NT2/D1 (cell line): ENCODE measurements at regions not wholly inside any gene's neighbourhood (a gene's known extent, or its start where the extent isn't known, plus 50 kb on each side); places are given as distances from the start of the nearest gene placed in this dataset.

Source experiments
- DNase-seq: peaks from one replicate; pipeline ENCODE4 v3.0.0-alpha.2; 2011; ENCODE audit warnings: low read depth, low spot score
- H3K27me3 ChIP-seq: 2 replicates; pipeline ENCODE4 v1.6.0; 2011; ENCODE audit warnings: mild to moderate bottlenecking; ENCODE audit not compliant: insufficient read length, insufficient read depth
- H3K36me3 ChIP-seq: 2 replicates; pipeline ENCODE4 v1.6.1; 2011; ENCODE audit warnings: mild to moderate bottlenecking, low read length, mixed read lengths; ENCODE audit not compliant: insufficient read depth, insufficient read length
- H3K4me1 ChIP-seq: 2 replicates; pipeline ENCODE4 v1.5.1; 2011; ENCODE audit not compliant: insufficient read depth, insufficient read length
- H3K4me3 ChIP-seq: 2 replicates; pipeline ENCODE4 v1.5.1; 2011; ENCODE audit warnings: low read depth; ENCODE audit not compliant: insufficient read length
- H3K9ac ChIP-seq: 2 replicates; pipeline ENCODE4 v1.6.0; 2011; ENCODE audit warnings: low read depth; ENCODE audit not compliant: insufficient read length
- H3K9me3 ChIP-seq: 2 replicates; pipeline ENCODE4 v1.5.1; 2011; ENCODE audit warnings: mild to moderate bottlenecking, low read length; ENCODE audit not compliant: insufficient read depth
- SUZ12 ChIP-seq: IDR thresholded peaks from 2 replicates; pipeline ENCODE4 v1.6.1; 2011; ENCODE audit not compliant: insufficient read length, insufficient read depth; ENCODE audit errors: extremely low read depth
- YY1 ChIP-seq: IDR thresholded peaks from 2 replicates; pipeline ENCODE4 v1.6.1; 2011; ENCODE audit not compliant: insufficient read length, insufficient read depth
- ZNF274 ChIP-seq: IDR thresholded peaks from 2 replicates; pipeline ENCODE4 v1.6.1; 2011; ENCODE audit warnings: mild to moderate bottlenecking, low read depth, low read length

DNA sequence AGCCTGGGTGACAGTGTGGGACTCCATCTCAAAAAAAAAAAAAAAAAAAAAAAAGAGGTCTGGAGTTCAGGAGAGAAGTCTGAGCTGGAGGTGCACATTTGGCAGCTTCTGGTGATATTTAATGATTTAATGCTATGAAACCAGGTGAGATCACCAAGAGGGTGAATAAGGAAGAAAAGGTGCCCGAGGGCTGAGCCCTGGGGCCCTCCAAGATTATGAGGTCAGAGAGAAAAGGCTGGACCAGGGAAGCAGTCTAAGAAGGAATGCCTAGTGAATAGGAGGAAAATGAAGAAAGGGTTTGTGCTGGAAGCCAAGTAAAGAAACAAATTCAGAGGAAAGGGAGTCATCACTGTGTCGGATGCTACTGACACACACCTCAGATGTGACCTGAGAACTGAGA is 88.0 kb upstream of the PELI1 start:
- no peaks in the 10 kb centered on the region for H3K4me1 ChIP-seq
- DNase-seq: no peak
- H3K9ac ChIP-seq: no peak overlapping the region
- TF ChIP-seq YY1: no peak
- no peak for TF ChIP-seq SUZ12
- no peak for TF ChIP-seq ZNF274
- no peaks in the 10 kb centered on the region for H3K36me3 ChIP-seq
- H3K4me3 ChIP-seq: no peak overlapping the region
- H3K27me3 ChIP-seq: no peaks in the 10 kb centered on the region
- no peaks in the 10 kb centered on the region for H3K9me3 ChIP-seq

DNA sequence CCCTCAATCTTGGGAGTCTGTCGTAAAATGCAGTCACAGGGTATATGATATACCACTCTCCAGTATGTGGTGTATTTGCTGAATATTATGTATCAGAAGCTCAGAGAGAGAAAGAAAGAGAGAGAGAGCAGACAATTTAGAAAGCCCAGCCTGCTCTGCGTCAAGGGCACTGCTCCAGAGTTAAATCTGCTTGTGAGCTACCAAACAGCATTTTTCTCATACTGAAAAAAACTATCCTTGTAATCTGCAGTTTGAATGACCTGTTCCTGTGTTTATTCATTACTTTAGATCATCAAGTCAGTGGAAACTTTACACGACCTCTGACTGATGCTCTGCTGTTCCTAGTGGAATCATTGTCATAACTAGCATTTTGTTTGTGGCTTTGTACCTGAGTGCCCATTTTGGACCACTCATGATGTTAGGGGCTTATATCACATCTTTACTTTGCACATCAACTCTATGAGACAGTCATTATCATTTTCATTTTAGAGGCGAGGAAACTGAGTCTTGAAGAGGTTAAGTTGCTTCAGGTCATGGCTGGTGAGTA is 89.2 kb upstream of the PELI1 start:
- H3K36me3 ChIP-seq: no peaks in the 10 kb centered on the region
- H3K27me3 ChIP-seq: no peaks in the 10 kb centered on the region
- no peak overlapping the region for H3K4me3 ChIP-seq
- no peaks in the 10 kb centered on the region for H3K4me1 ChIP-seq
- TF ChIP-seq SUZ12 (no peak), ZNF274 (no peak), YY1 (no peak)
- DNase-seq: no peak
- H3K9me3 ChIP-seq: no peaks in the 10 kb centered on the region
- H3K9ac ChIP-seq: no peak overlapping the region

DNA sequence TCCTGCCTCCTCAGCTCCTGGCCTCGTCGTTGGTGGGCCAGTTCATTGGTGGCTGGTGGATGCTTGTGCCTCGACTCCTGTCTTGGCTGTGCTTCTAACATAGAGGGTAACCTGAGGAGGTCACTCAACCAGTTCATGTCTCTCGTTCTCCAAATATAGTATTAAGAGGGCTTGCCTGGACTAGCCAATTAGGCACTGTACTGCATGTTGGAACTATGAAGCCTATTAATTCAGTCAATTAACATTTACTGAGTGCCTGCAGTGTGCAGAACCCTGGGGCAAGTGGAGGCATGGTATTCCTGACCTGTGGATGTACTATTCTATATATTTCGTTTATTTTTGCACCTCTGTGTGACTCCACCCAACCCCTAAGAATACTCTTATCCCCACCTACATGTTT is 89.9 kb upstream of the PELI1 start:
- H3K36me3 ChIP-seq: no peaks in the 10 kb centered on the region
- no peaks in the 10 kb centered on the region for H3K9me3 ChIP-seq
- TF ChIP-seq YY1: no peak
- no peak for TF ChIP-seq SUZ12
- no peak for TF ChIP-seq ZNF274

DNA sequence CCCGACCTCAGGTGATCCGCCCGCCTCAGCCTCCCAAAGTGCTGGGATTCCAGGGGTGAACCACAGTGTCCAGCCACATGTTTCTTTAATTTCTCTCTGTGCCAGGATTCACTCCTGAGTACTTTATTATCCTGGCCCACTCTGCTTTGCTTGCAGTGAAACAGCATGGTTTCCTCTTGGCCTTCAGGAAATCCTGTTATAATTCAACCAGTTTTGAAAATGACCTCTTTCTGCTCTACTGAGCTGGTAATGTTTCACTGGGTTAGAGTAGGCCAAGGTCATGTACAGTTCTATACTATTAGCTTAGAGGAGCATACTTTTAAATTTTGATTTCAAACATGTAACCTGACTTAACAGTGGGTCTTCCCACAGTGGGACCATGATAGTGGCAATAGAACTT is 90.6 kb upstream of the PELI1 start:
- Histone ChIP-seq H3K4me1 (no peaks in the 10 kb centered on the region), H3K9ac (no peak overlapping the region), H3K9me3 (no peaks in the 10 kb centered on the region), H3K36me3 (no peaks in the 10 kb centered on the region), H3K4me3 (no peak overlapping the region), H3K27me3 (no peaks in the 10 kb centered on the region)
- TF ChIP-seq SUZ12 (no peak), ZNF274 (no peak), YY1 (no peak)
- DNase-seq: no peak

More for the DNA sequence above, 89.9 kb upstream of the PELI1 start:
- no peaks in the 10 kb centered on the region for H3K27me3 ChIP-seq
- DNase-seq: no peak
- no peak overlapping the region for H3K4me3 ChIP-seq
- no peaks in the 10 kb centered on the region for H3K4me1 ChIP-seq
- no peak overlapping the region for H3K9ac ChIP-seq

DNA sequence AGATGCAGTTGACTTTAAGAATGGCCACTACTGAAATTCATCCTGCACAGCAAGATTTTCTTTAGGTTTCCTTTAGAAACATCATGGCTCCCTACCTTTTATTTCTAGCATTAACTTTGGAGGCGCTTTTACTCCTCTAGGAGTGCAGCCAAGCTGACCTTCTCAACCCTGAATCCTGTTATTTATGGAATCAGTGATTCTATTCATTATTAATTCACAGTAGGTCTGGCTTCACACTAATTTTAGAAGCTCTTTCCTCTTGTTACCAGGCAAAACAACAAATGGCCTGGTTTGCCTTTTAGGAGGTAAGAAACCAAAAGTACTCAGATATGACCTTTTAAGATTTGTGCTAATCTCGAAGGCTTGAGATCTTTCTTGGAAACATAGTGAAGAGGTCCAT is 93.0 kb upstream of the PELI1 start:
- no peaks in the 10 kb centered on the region for H3K4me1 ChIP-seq
- no peak overlapping the region for H3K4me3 ChIP-seq
- TF ChIP-seq YY1: no peak
- no peak for TF ChIP-seq SUZ12
- no peak for TF ChIP-seq ZNF274
- no peak for DNase-seq
- H3K9ac ChIP-seq: no peak overlapping the region
- H3K36me3 ChIP-seq: no peaks in the 10 kb centered on the region
- H3K27me3 ChIP-seq: no peaks in the 10 kb centered on the region
- no peaks in the 10 kb centered on the region for H3K9me3 ChIP-seq

DNA sequence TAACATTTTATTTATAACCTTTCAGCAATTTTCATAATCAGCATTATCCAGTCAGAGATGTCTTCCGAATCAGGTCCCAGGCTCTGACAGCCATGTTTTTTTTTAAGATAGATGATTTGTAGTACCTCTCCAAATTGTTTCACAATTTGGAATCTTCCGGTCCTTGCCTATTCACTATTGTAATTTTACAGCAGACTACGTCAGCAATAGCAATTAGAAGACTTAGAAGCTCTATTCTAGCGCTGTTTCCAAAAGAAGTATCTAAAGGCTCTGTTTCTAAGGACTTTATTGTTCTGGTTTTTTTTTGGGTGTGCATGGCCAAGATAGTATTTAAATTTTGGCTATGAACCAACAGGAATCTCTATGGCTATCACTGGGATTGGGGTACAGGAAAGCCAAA is 94.6 kb upstream of the PELI1 start:
- Histone ChIP-seq H3K4me3 (no peak overlapping the region), H3K36me3 (no peaks in the 10 kb centered on the region), H3K9me3 (no peaks in the 10 kb centered on the region), H3K27me3 (no peaks in the 10 kb centered on the region), H3K9ac (no peak overlapping the region), H3K4me1 (no peaks in the 10 kb centered on the region)
- no peak for DNase-seq
- no peak for TF ChIP-seq YY1
- no peak for TF ChIP-seq ZNF274
- no peak for TF ChIP-seq SUZ12

DNA sequence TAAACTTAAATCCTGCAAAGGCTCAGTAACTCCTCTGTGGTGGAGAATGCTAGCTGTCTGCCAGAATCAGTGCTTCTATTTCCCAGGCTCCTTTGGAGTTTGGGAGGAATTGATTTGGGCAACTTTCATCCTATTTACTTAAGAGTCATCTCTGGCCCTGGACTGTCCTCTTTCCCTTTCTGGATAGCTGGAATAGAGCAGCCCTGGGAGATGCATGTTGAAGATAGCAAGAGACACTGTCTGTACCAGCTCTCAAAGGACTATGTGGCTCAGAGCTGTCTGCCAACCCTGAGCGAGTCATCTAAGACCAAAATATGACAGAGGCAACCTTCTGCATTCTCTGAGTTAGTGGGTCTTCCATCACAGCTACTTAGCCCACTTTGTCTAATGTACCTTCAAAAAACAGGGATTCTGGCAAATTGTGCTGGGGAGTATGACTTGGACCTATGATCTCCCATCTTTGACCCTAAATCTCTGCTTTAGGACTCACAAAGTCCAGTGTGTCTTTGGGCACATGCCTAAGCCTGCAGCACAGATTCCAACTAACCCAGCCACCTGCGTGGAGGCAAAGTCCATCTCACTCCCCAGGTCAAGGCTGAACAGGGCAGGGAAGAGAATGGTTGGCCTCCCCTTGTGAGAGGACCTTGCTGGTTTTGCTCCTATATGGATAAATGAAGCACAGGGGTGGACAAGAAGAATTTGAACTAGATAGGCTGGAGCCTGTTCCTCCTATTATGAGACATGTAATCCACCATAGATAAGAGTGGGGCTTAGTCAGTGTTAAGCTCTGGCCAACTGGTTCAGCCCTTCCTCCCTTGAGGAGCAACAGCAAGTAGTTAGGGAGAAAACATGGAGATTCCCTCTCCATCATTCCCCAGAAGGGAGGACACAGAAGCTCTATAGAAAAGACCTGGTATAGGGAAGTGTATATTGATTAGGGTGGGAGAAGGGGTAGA is 99.1 kb upstream of the PELI1 start:
- no peaks in the 10 kb centered on the region for H3K4me1 ChIP-seq
- 0 out of 2 replicates have a peak, but pooled peaks cover 8% of the 10 kb centered on the region for H3K9me3 ChIP-seq
- DNase-seq: no peak
- no peak for TF ChIP-seq SUZ12
- TF ChIP-seq YY1: no peak
- TF ChIP-seq ZNF274: no peak
- H3K4me3 ChIP-seq: no peak overlapping the region
- H3K36me3 ChIP-seq: no peaks in the 10 kb centered on the region
- H3K27me3 ChIP-seq: no peaks in the 10 kb centered on the region
- H3K9ac ChIP-seq: no peak overlapping the region
